ENCODE measurements at regions not wholly inside any gene's neighbourhood (a gene's known extent, or its start where the extent isn't known, plus 50 kb on each side); places are given as distances from the start of the nearest gene placed in this dataset.

DNA sequence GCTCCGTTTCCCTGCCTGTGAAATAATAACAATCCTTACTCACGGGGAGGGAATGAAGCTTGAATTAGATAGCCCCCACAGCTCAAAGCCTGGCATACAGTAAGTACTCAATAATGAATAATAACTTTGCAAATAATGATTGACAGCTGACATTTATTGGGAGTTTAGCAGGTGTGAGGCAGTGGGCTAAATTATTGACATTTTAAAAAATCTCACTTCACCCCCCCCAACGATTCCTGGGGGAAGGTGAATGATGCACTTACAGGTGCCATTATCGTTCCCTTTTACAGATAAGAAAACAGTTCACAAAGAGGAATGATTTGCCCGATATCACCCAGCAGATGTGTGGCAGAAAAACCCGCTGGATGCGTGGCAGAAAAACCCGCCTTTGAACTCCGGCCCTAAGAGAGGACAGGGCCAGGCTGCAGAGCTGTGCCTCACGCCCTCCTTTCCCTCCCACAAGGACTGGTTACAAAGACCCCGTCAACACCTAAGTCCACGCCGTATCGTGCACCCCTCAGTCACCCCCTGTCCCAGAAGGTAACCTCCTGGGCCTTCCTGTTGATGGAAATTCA lies 114.2 kb upstream of the PTPN1 start:
- Histone ChIP-seq H3K4me3 (ENCODE audit: low read length in 3 of 3) (no peak overlapping the region), H3K4me1 (ENCODE audit: control insufficient read depth in 2 of 3, insufficient read depth in 2 of 3, low read depth in 1 of 3, low read length in 3 of 3) (peaks cover 0 to 12% (median 5%) of the 10 kb centered on the region in 3 donors), H3K9ac (ENCODE audit: low read length in 3 of 3) (no peak overlapping the region), H3K9me3 (ENCODE audit: control insufficient read depth in 2 of 3, insufficient read depth in 1 of 3, low read length in 3 of 3) (no peaks in the 10 kb centered on the region), H3K27ac (ENCODE audit: low read depth in 2 of 2, low read length in 2 of 2) (peak overlapping the region in 1 of 2 donors; percentile 54), H3K27me3 (ENCODE audit: control insufficient read depth, insufficient read depth, low read length) (no peaks in the 10 kb centered on the region), H3K36me3 (ENCODE audit: control insufficient read depth in 2 of 3, insufficient read depth in 3 of 3, low read length in 3 of 3) (no peaks in the 10 kb centered on the region)
- TF ChIP-seq, protein P1, sequence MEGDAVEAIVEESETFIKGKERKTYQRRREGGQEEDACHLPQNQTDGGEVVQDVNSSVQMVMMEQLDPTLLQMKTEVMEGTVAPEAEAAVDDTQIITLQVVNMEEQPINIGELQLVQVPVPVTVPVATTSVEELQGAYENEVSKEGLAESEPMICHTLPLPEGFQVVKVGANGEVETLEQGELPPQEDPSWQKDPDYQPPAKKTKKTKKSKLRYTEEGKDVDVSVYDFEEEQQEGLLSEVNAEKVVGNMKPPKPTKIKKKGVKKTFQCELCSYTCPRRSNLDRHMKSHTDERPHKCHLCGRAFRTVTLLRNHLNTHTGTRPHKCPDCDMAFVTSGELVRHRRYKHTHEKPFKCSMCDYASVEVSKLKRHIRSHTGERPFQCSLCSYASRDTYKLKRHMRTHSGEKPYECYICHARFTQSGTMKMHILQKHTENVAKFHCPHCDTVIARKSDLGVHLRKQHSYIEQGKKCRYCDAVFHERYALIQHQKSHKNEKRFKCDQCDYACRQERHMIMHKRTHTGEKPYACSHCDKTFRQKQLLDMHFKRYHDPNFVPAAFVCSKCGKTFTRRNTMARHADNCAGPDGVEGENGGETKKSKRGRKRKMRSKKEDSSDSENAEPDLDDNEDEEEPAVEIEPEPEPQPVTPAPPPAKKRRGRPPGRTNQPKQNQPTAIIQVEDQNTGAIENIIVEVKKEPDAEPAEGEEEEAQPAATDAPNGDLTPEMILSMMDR (IDR thresholded peaks at IDR 0.05; ENCODE audit: borderline replicate concordance, extremely low read depth, insufficient read depth): no peak
- DNase-seq (no peak), FAIRE-seq (no peak)
- intact Hi-C loops (cut with DNase I): no loop called here

DNA sequence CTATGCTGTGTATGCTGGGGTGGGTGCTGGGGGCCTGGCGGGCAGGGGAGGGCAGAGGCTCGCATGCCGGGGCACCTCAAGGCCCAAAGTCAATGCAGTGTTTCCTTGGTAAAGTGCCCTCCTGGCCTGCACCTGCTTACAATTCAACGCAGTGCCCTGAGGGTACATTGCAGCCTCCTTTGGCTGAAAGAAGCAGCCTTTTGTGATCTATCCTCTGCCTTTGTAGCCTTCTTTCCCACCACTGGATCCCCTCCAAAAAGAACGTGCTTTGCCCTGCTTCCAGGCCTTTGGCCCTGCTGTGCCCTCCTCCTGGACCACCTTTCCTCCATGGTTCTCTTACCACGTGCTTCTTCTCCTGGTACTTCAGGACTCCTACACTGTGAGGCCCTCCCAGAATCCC lies 113.6 kb upstream of the PTPN1 start:
- intact Hi-C loops (cut with DNase I): no loop called here
- FAIRE-seq (no peak), DNase-seq (no peak)
- no peak overlapping the region for H3K27ac ChIP-seq (ENCODE audit: low read depth in 2 of 2, low read length in 2 of 2)
- no peaks in the 10 kb centered on the region for H3K27me3 ChIP-seq (ENCODE audit: control insufficient read depth, insufficient read depth, low read length)
- H3K4me1 ChIP-seq (ENCODE audit: control insufficient read depth in 2 of 3, insufficient read depth in 2 of 3, low read depth in 1 of 3, low read length in 3 of 3): peaks cover 0 to 12% (median 5%) of the 10 kb centered on the region in 3 donors
- H3K9ac ChIP-seq (ENCODE audit: low read length in 3 of 3): no peak overlapping the region
- TF ChIP-seq, protein P1 (IDR thresholded peaks at IDR 0.05; ENCODE audit: borderline replicate concordance, extremely low read depth, insufficient read depth): no peak
- no peaks in the 10 kb centered on the region for H3K9me3 ChIP-seq (ENCODE audit: control insufficient read depth in 2 of 3, insufficient read depth in 1 of 3, low read length in 3 of 3)
- H3K36me3 ChIP-seq (ENCODE audit: control insufficient read depth in 2 of 3, insufficient read depth in 3 of 3, low read length in 3 of 3): no peaks in the 10 kb centered on the region
- H3K4me3 ChIP-seq (ENCODE audit: low read length in 3 of 3): no peak overlapping the region

DNA sequence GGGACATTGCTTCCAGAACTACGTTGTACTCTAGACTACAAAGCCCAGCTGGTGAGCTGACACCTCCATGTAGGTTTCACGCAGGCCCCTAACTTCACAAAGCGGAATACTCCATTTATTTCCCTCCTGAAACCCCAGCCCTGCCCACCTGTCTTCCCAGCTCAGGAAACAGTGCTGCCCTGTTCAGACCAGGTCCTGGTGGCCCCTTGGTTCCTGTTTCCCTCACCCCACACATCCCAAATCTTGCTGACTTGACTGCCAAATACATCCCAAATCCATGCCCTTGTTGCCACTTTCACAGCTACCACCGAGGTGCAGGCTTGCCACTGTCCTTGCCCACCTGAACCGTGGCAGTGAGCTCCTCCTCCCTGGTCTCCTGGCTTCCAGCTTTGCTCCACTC lies 113.1 kb upstream of the PTPN1 start:
- H3K27ac ChIP-seq (ENCODE audit: low read depth in 2 of 2, low read length in 2 of 2): no peak overlapping the region
- FAIRE-seq: no peak
- TF ChIP-seq, protein P1 (IDR thresholded peaks at IDR 0.05; ENCODE audit: borderline replicate concordance, extremely low read depth, insufficient read depth): no peak
- no peak overlapping the region for H3K9ac ChIP-seq (ENCODE audit: low read length in 3 of 3)
- DNase-seq: no peak
- intact Hi-C loops (cut with DNase I): no loop called here
- no peaks in the 10 kb centered on the region for H3K9me3 ChIP-seq (ENCODE audit: control insufficient read depth in 2 of 3, insufficient read depth in 1 of 3, low read length in 3 of 3)
- no peaks in the 10 kb centered on the region for H3K27me3 ChIP-seq (ENCODE audit: control insufficient read depth, insufficient read depth, low read length)
- H3K36me3 ChIP-seq (ENCODE audit: control insufficient read depth in 2 of 3, insufficient read depth in 3 of 3, low read length in 3 of 3): no peaks in the 10 kb centered on the region
- peaks cover 0 to 12% (median 5%) of the 10 kb centered on the region in 3 donors for H3K4me1 ChIP-seq (ENCODE audit: control insufficient read depth in 2 of 3, insufficient read depth in 2 of 3, low read depth in 1 of 3, low read length in 3 of 3)
- no peak overlapping the region for H3K4me3 ChIP-seq (ENCODE audit: low read length in 3 of 3)

DNA sequence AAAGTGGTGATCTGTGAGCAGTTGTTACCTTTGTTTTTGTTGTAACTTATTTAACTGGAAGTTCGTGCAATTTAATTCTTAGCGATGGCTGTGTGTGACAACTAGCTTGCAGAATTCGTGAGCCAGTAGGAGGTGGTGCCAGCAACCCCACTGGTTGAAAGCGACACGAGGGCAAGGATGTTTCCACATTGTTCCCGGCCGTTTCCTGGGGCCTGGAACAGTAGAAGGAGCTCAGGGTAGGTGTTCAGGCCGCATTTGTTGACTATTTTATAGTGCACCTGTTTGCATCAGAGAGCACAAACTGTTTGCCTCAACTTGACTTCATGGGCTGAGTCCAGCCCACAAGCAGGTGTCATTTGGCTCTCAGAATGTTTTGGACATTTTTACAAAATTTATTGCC lies 112.1 kb upstream of the PTPN1 start:
- TF ChIP-seq, protein P1 (IDR thresholded peaks at IDR 0.05; ENCODE audit: borderline replicate concordance, extremely low read depth, insufficient read depth): no peak
- H3K27ac ChIP-seq (ENCODE audit: low read depth in 2 of 2, low read length in 2 of 2): no peak overlapping the region
- H3K27me3 ChIP-seq (ENCODE audit: control insufficient read depth, insufficient read depth, low read length): no peaks in the 10 kb centered on the region
- peak overlapping the region in 1 of 3 donors; percentile 12 for H3K9ac ChIP-seq (ENCODE audit: low read length in 3 of 3)
- FAIRE-seq (no peak), DNase-seq (no peak)
- H3K36me3 ChIP-seq (ENCODE audit: control insufficient read depth in 2 of 3, insufficient read depth in 3 of 3, low read length in 3 of 3): no peaks in the 10 kb centered on the region
- no peak overlapping the region for H3K4me3 ChIP-seq (ENCODE audit: low read length in 3 of 3)
- intact Hi-C loops (cut with DNase I): no loop called here
- no peaks in the 10 kb centered on the region for H3K9me3 ChIP-seq (ENCODE audit: control insufficient read depth in 2 of 3, insufficient read depth in 1 of 3, low read length in 3 of 3)
- peaks cover 0 to 12% (median 5%) of the 10 kb centered on the region in 3 donors for H3K4me1 ChIP-seq (ENCODE audit: control insufficient read depth in 2 of 3, insufficient read depth in 2 of 3, low read depth in 1 of 3, low read length in 3 of 3)

All from kidney (tissue), 13 donors.